ENCODE measurements at regions not wholly inside any gene's neighbourhood (a gene's known extent, or its start where the extent isn't known, plus 50 kb on each side); places are given as distances from the start of the nearest gene placed in this dataset.

GRCh38 chr7:85695041-85695440 lies 508.2 kb upstream of the SEMA3D start:
- TF ChIP-seq CTCF (IDR thresholded peaks at IDR 0.05; ENCODE audit: low read depth, low read length, poor library complexity, severe bottlenecking) (no peak), EZH2phosphoT487 (IDR thresholded peaks at IDR 0.05; ENCODE audit: borderline replicate concordance, low read length) (no peak)
